Mesendoderm (in vitro differentiated cells): ENCODE measurements at regions not wholly inside any gene's neighbourhood (a gene's known extent, or its start where the extent isn't known, plus 50 kb on each side); places are given as distances from the start of the nearest gene placed in this dataset.
A peak's percentile ranks its signal among the peaks of the same experiment; 100 is the strongest.
"Not testable (repeated sequence)": the region's sequence is repeated elsewhere in the genome, so short reads cannot be mapped to it uniquely, and the experiment has no call there.

ENCODE experiments used
- DNase-seq: peaks from one replicate; pipeline ENCODE4 v3.0.0; 2013
- H2AK5ac ChIP-seq: 2 replicates; pipeline ENCODE4 v1.6.1; 2013; ENCODE audit warnings: low read length, inconsistent platforms
- H2BK120ac ChIP-seq: 2 replicates; pipeline ENCODE4 v1.6.1; 2013; ENCODE audit warnings: low read depth, mild to moderate bottlenecking, low read length, moderate library complexity, mixed read lengths
- H2BK15ac ChIP-seq: replicated peaks from 2 replicates; pipeline ENCODE4 v1.6.1; 2013; ENCODE audit warnings: low read depth, mild to moderate bottlenecking, moderate library complexity
- H2BK5ac ChIP-seq: 2 replicates; pipeline ENCODE4 v1.6.1; 2013; ENCODE audit warnings: low read length, inconsistent platforms
- H3K18ac ChIP-seq: 2 replicates; pipeline ENCODE4 v1.6.1; 2013; ENCODE audit warnings: mild to moderate bottlenecking, low read length, mixed read lengths
- H3K23ac ChIP-seq: one replicate; pipeline ENCODE4 v1.6.1; 2013; ENCODE audit warnings: low read length
- H3K27ac ChIP-seq: 2 replicates; pipeline ENCODE4 v1.5.1; 2013; ENCODE audit warnings: low read depth, mild to moderate bottlenecking, inconsistent platforms, low read length, moderate library complexity
- H3K27me3 ChIP-seq: 2 replicates; pipeline ENCODE4 v1.6.1; 2013; ENCODE audit warnings: low read length, control low read depth, mild to moderate bottlenecking, inconsistent platforms; ENCODE audit not compliant: insufficient read depth, poor library complexity
- H3K36me3 ChIP-seq: 2 replicates; pipeline ENCODE4 v1.6.1; 2013; ENCODE audit warnings: low read length, inconsistent platforms; ENCODE audit not compliant: control insufficient read depth, insufficient read depth
- H3K4ac ChIP-seq: one replicate; pipeline ENCODE4 v1.6.1; 2013; ENCODE audit warnings: low read depth, mild to moderate bottlenecking, low read length, moderate library complexity
- H3K4me1 ChIP-seq: 2 replicates; pipeline ENCODE4 v1.6.1; 2013; ENCODE audit warnings: low read depth, low read length, inconsistent platforms; ENCODE audit not compliant: control insufficient read depth
- H3K4me2 ChIP-seq: 2 replicates; pipeline ENCODE4 v1.6.1; 2013; ENCODE audit warnings: low read length
- H3K4me3 ChIP-seq: 2 replicates; pipeline ENCODE4 v1.5.1; 2013; ENCODE audit warnings: mild to moderate bottlenecking, low read length
- H3K56ac ChIP-seq: one replicate; pipeline ENCODE4 v1.6.1; 2013; ENCODE audit warnings: low read length
- H3K79me1 ChIP-seq: 2 replicates; pipeline ENCODE4 v1.6.1; 2013; ENCODE audit warnings: low read length, inconsistent platforms
- H3K79me2 ChIP-seq: 2 replicates; pipeline ENCODE4 v1.6.1; 2013; ENCODE audit warnings: mild to moderate bottlenecking, low read length; ENCODE audit not compliant: control insufficient read depth, insufficient read depth
- H3K9ac ChIP-seq: 2 replicates; pipeline ENCODE4 v1.6.1; 2013; ENCODE audit warnings: low read length, inconsistent platforms
- H4K5ac ChIP-seq: one replicate; pipeline ENCODE4 v1.6.1; 2013; ENCODE audit warnings: low read length
- H4K8ac ChIP-seq: one replicate; pipeline ENCODE4 v1.6.1; 2013; ENCODE audit warnings: low read depth, mild to moderate bottlenecking, control low read depth, low read length, moderate library complexity
- WGBS: extraction: QIAGEN DNeasy Blood & Tissue Kit; methylation state at CpG from one replicate; pipeline ENCODE4 v1.1.7; 2013; ENCODE audit warnings: low lambda C conversion rate, missing lambda C conversion rate; ENCODE audit not compliant: insufficient coverage; ENCODE audit errors: extremely low coverage; 5-methylcytosine and 5-hydroxymethylcytosine counted together

DNA sequence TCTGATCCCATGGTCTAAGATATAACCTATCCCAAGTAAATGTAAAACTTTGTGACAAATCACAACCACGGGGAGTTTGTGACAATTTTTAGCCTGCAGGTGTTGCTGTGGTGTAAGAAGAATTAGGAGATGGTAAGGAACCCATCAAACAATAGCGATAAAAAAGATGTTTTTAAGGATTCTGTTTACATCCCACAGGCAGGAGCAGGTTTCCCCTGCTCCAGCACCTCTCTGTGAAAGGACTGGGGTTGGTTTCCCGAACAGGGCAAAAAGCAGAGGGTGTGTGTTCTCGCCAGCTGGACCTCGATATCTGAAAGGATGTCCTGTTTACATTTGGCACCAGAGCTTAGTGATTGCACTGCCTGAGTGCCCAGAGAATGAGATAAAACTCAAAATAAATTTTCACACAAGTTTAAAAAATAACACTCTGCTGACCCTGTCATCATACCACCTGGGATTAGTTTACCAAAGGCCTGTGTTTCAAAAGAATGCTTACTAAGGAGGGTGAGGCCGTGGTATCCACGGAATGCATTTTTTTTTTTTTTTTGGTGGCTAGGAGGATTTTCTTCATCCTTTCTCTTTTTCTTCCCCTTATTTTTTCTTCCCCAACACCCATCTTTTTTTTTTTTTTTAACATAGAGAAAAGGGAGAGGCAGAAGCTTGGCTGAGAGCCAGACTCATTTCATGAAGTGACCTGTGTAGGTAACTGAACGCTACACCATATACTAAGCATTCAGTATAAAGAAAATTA, 151.8 kb upstream of the DPH6 start:
- H2BK5ac ChIP-seq, result no peak overlapping the region
- H3K79me2 ChIP-seq, result no peaks in the 10 kb centered on the region
- peak overlapping the region; percentile 64 for H3K27ac ChIP-seq
- H3K18ac ChIP-seq, result no peak overlapping the region
- no peaks in the 10 kb centered on the region for H3K4me1 ChIP-seq
- H3K56ac ChIP-seq, result no peak overlapping the region
- peak overlapping the region; percentile 16 for H3K4ac ChIP-seq
- no peak overlapping the region for H3K4me2 ChIP-seq
- no peaks in the 10 kb centered on the region for H3K36me3 ChIP-seq
- H4K8ac ChIP-seq, result no peak overlapping the region
- peak; percentile 71 for DNase-seq
- H3K79me1 ChIP-seq, result no peaks in the 10 kb centered on the region
- no CpG with 5 or more reads among the region's 8 CpGs for WGBS
- H4K5ac ChIP-seq, result no peak overlapping the region
- no peak overlapping the region for H2BK15ac ChIP-seq
- no peaks in the 10 kb centered on the region for H3K27me3 ChIP-seq
- peak overlapping the region; percentile 45 for H2BK120ac ChIP-seq
- no peak overlapping the region for H3K4me3 ChIP-seq
- H3K23ac ChIP-seq, result no peak overlapping the region
- no peak overlapping the region for H2AK5ac ChIP-seq
- H3K9ac ChIP-seq, result no peak overlapping the region

DNA sequence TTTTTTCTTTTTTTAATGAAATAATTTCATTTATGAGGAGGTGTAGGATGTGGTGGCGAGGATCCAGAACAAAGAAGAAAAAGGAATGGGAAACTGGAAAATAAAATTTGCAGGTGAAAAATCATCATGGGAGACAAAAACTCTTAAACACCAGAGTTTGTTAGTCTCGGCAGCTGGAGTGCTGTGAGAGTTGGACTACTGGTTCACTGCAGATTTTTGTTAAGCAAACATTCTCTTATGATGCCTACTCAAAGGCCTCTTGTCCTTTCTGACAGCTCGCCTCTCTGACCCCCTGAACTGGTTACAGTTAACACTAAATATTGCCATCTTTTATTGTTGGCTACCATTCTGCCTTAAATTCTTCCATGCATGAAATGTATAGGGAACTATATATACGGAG, 152.4 kb upstream of the DPH6 start:
- Histone ChIP-seq H4K5ac (no peak overlapping the region), H3K9ac (no peak overlapping the region), H2BK15ac (no peak overlapping the region), H2AK5ac (no peak overlapping the region), H3K27ac (no peak overlapping the region), H3K4me1 (no peaks in the 10 kb centered on the region), H3K79me2 (no peaks in the 10 kb centered on the region), H3K79me1 (no peaks in the 10 kb centered on the region), H3K23ac (no peak overlapping the region), H3K36me3 (no peaks in the 10 kb centered on the region), H3K4ac (no peak overlapping the region), H3K56ac (no peak overlapping the region), H2BK5ac (no peak overlapping the region), H4K8ac (no peak overlapping the region), H3K18ac (no peak overlapping the region), H3K4me3 (no peak overlapping the region), H2BK120ac (no peak overlapping the region), H3K4me2 (no peak overlapping the region), H3K27me3 (no peaks in the 10 kb centered on the region)
- no peak for DNase-seq
- WGBS, result 100% methylated on average over 1 of the region's 4 CpGs

DNA sequence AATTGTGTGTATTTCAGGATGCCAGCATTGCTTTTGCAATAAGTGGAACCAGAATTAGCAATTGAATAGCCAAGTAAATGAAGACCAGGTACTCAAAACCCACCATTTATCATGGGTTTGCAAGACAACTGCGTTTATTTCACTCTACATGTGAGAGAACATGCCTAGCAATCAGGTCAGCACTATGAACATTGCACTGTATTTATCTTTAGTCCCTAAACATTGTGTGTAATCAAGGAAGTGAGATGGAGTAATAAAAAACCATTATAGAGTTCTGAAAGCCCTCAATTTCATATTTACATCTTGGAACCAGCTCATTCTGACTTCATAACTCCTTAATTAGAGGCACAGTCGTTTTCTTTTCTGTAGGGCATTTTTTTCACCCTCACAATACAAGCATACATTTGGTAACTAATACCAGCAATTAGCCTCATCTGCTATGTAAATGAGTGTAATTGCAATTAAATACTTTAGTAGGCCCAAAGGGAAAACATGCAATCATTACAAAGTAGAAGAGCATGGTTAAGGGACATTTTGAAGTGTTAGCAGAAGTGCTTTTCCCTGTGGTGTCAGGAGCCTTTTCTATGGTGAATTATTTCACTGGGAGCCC, 153.1 kb upstream of the DPH6 start:
- H2BK120ac ChIP-seq, result no peak overlapping the region
- no peaks in the 10 kb centered on the region for H3K36me3 ChIP-seq
- WGBS, result no CpG with 5 or more reads among the region's 2 CpGs
- no peak overlapping the region for H3K23ac ChIP-seq
- H3K27me3 ChIP-seq, result no peaks in the 10 kb centered on the region
- no peaks in the 10 kb centered on the region for H3K79me1 ChIP-seq
- no peak overlapping the region for H3K4me2 ChIP-seq
- H3K4ac ChIP-seq, result no peak overlapping the region
- no peak overlapping the region for H3K56ac ChIP-seq
- no peak overlapping the region for H2AK5ac ChIP-seq
- H2BK5ac ChIP-seq, result no peak overlapping the region
- H2BK15ac ChIP-seq, result no peak overlapping the region
- no peak overlapping the region for H3K18ac ChIP-seq
- no peak for DNase-seq
- no peaks in the 10 kb centered on the region for H3K79me2 ChIP-seq
- no peak overlapping the region for H3K27ac ChIP-seq
- no peaks in the 10 kb centered on the region for H3K4me1 ChIP-seq
- no peak overlapping the region for H3K4me3 ChIP-seq
- H4K5ac ChIP-seq, result no peak overlapping the region
- H4K8ac ChIP-seq, result no peak overlapping the region
- H3K9ac ChIP-seq, result no peak overlapping the region

DNA sequence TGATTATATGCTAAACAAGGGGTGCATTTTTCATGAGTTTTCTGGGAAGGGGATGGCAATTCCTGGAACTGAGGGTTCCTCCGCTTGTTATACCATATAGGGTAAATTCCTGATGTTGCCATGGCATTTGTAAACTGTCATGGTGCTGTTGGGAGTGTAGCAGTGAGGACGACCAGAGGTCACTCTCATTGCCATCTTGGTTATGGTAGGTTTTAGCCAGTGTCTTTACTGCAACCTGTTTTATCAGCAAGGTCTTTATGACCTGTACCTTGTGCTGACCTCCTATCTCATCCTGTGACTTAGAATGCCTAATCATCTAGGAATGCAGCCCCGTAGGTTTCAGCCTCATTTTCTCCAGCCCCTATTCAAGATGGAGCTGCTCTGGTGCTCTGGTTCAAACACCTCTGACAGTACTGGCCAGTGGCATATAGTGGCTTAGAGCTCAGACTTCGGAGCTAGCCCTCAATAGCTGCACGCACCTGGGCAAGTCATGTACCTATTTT, 154.2 kb upstream of the DPH6 start:
- H3K4me3 ChIP-seq, result not testable (repeated sequence)
- WGBS, result no CpG with 5 or more reads among the region's 5 CpGs

DNA sequence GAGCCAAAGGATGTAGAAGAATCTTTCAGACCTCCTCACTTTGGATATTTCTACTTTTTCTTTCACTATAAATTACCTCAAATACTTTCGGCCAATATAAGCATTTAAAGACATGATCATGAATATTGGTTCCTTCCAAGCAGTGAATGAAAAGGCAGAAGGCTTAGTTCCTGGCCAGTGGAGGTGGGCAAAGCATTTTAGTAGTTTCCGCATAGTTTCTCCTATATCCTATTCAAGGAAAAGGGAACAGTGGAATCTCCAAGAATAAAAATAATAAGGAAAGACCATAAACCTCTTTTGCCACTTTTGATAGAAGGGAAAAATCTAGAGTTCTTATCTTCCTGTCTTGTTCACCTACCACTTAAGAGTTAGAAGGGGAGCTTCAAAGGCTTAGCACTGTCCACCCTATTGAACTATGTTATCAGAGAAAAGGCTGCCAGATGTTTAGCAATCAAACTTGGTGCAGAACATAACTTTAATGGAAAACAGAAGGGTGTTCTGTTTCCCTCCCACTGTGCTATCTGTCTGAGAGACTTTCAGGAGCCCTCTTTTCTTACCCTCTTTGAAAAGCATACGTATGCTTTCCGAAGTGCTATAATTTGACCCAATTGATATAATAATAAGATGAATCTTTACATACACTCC, 155.6 kb upstream of the DPH6 start:
- Histone ChIP-seq H2BK5ac (no peak overlapping the region), H3K27me3 (no peaks in the 10 kb centered on the region), H3K27ac (no peak overlapping the region), H3K18ac (no peak overlapping the region), H2BK120ac (no peak overlapping the region), H3K4me2 (no peak overlapping the region), H3K4me3 (no peak overlapping the region), H3K56ac (no peak overlapping the region), H3K23ac (no peak overlapping the region), H3K79me1 (no peaks in the 10 kb centered on the region), H3K4me1 (no peaks in the 10 kb centered on the region), H2BK15ac (no peak overlapping the region), H3K9ac (no peak overlapping the region), H2AK5ac (no peak overlapping the region), H3K36me3 (no peaks in the 10 kb centered on the region), H4K5ac (no peak overlapping the region), H4K8ac (no peak overlapping the region), H3K4ac (no peak overlapping the region), H3K79me2 (no peaks in the 10 kb centered on the region)
- DNase-seq, result no peak
- no CpG with 5 or more reads among the region's 4 CpGs for WGBS

More for the DNA sequence above, 154.2 kb upstream of the DPH6 start:
- not testable (repeated sequence) for H3K27ac ChIP-seq, H4K5ac ChIP-seq, H2BK15ac ChIP-seq, H3K79me1 ChIP-seq, H3K18ac ChIP-seq, H2BK5ac ChIP-seq, H3K36me3 ChIP-seq, H3K79me2 ChIP-seq, H3K27me3 ChIP-seq, H2BK120ac ChIP-seq, H3K4me2 ChIP-seq, H4K8ac ChIP-seq, H3K23ac ChIP-seq, H2AK5ac ChIP-seq, H3K9ac ChIP-seq, H3K56ac ChIP-seq, H3K4ac ChIP-seq, H3K4me1 ChIP-seq
- peak; percentile 37 for DNase-seq
